ENCODE measurements at regions not wholly inside any gene's neighbourhood (a gene's known extent, or its start where the extent isn't known, plus 50 kb on each side); places are given as distances from the start of the nearest gene placed in this dataset.

- TF ChIP-seq CTCF (IDR thresholded peaks at IDR 0.05) (no peak), POLR2AphosphoS5 (IDR thresholded peaks at IDR 0.05) (no peak)
These were observed 758.5 kb upstream of the RBFOX1 start for GRCh38 chr16:6574146-6574545.
